ENCODE measurements at regions not wholly inside any gene's neighbourhood (a gene's known extent, or its start where the extent isn't known, plus 50 kb on each side); places are given as distances from the start of the nearest gene placed in this dataset.
"Not testable (repeated sequence)": the region's sequence is repeated elsewhere in the genome, so short reads cannot be mapped to it uniquely, and the experiment has no call there.

GRCh38 chr2:78127424-78127823 is 605.2 kb upstream of the LRRTM4 start:
- in situ Hi-C loops (cut with HindIII; ENCODE audit: low sequenced_read_pairs), result no loop called here

GRCh38 chr2:78132391-78133370 is 610.5 kb upstream of the LRRTM4 start:
- in situ Hi-C loops (cut with HindIII; ENCODE audit: low sequenced_read_pairs), result no loop called here

- in situ Hi-C loops (cut with HindIII; ENCODE audit: low sequenced_read_pairs), result no loop called here
Measured at GRCh38 chr2:78145395-78145996, 623.3 kb upstream of the LRRTM4 start.

- in situ Hi-C loops (cut with HindIII; ENCODE audit: low sequenced_read_pairs), result no loop called here
Measured at GRCh38 chr2:78145997-78146722, 624.0 kb upstream of the LRRTM4 start.

DNA sequence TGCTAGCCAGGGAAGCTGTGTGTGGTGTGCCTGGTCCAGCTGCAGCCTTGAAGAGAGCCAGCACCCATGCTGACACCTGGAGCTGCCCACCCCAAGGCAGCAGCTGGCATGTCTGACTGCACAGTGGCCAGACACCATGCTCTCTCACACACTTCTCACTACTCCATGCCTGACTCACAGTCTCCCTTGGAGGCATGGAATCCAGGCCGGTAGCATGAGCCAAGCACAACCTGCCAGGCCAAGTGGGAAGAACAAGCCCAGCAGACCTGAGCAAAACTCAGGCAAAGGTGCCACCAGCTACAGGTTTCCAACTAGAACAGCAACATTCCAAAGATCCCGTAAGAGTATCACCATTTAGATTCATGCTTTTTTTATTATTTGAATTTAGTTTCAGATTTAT is 625.3 kb upstream of the LRRTM4 start:
- in situ Hi-C loops (cut with HindIII; ENCODE audit: low sequenced_read_pairs), result no loop called here

DNA sequence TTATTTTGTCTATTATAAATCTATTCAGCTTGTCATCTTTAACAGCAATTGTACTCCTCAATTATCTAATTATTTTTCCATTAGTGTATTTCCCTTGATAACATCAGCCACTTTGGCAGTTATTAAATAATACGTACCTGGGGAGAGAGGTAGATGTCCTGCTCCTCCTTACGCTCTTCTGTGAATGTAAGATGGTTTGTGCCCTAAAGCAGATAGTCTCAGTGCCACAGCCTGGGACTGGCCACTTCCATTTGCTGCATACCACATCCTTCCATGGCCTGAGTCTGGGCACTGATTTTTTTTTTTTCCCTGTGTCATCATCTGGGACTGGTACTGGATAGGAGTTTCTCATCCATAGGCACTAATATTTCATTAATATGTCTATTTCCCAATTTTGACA is 632.4 kb upstream of the LRRTM4 start:
- in situ Hi-C loops (cut with HindIII; ENCODE audit: low sequenced_read_pairs), result no loop called here

DNA sequence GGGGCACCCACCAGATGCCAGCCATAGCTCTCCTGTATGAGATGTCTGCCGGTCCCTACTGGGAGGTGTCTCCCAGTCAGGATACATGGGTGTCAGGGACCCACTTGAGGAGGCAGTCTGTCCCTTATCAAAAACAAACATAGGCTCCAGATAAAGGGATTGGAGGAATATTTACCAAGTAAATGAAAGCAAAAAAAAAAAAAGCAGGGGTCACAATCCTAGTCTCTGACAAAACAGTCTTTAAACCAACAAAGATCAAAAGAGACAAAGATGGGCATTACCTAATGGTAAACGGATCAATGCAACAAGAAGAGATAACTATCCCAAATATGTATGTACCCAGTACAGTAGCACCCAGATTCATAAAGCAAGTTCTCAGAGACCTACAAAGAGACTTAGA is 640.0 kb upstream of the LRRTM4 start:
- in situ Hi-C loops (cut with HindIII; ENCODE audit: low sequenced_read_pairs), result no loop called here

- in situ Hi-C loops (cut with HindIII; ENCODE audit: low sequenced_read_pairs), result not testable (repeated sequence)
Measured at GRCh38 chr2:78172157-78172556, 650.0 kb upstream of the LRRTM4 start.

GRCh38 chr2:78175645-78176044 is 653.5 kb upstream of the LRRTM4 start:
- in situ Hi-C loops (cut with HindIII; ENCODE audit: low sequenced_read_pairs), result no loop called here

DNA sequence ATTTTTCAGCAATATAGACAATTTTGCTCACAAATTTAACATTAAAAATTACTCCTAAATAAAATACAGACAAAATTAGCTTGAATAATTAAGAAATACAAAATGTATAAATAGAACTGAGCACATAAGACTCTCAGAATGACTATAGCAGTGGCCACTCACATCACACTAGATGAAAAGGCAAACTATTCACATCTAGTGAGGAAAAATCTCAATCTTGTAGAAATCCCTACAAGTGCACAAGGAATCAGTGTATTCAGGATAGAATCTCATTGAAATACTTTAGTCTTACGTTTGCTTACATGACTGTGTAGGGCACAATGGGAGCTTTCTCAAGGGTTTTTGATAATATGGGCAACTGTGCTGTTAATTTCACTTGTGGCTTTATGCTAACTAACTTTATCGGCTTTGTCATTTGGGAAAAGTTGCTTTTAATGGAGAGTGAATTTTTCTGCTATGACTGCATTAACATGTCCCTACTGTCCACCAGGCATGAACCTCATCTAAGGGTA is 678.9 kb upstream of the LRRTM4 start:
- in situ Hi-C loops (cut with HindIII; ENCODE audit: low sequenced_read_pairs), result no loop called here

DNA sequence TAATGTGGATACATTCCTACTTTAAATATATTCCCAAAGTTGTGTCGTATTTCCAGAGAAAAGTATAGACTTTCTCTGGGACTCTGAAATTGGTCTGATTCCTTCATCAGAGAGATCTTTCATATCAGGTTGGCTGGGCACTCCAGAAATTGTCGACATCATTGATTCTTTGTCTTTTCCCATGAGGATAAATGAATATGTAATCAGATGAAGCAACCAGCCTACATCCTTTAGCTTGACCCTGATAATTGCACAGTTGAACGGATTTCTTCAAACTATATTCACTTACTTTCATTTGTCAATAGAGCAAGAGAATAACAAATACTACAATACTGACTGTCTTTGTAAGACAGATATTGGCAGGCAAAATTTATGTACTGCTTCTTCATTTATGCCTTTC is 680.2 kb upstream of the LRRTM4 start:
- in situ Hi-C loops (cut with HindIII; ENCODE audit: low sequenced_read_pairs), result no loop called here

GRCh38 chr2:78202986-78203670 is 681.0 kb upstream of the LRRTM4 start:
- in situ Hi-C loops (cut with HindIII; ENCODE audit: low sequenced_read_pairs), result no loop called here

DNA sequence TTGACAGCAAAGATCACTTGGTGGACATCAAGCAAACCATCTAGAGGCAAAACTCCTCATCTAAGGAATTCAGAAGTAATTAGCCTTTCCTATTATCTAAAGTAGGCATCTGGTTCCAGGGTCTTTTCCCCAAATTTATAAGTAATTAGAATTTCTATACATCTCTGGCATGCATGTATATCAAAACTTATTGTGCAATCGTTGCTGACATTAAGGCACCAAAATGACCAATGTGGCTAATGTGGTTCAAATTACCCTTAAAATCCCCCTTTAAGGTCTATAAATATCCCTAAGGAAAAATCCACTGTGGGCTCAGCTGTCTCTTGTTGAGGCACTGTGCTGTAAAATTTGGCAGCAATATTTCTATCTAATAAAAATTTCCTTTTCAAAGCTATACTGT is 695.9 kb upstream of the LRRTM4 start:
- in situ Hi-C loops (cut with HindIII; ENCODE audit: low sequenced_read_pairs), result no loop called here

- in situ Hi-C loops (cut with HindIII; ENCODE audit: low sequenced_read_pairs), result no loop called here
Measured at GRCh38 chr2:78237704-78238103, 715.5 kb upstream of the LRRTM4 start.

DNA sequence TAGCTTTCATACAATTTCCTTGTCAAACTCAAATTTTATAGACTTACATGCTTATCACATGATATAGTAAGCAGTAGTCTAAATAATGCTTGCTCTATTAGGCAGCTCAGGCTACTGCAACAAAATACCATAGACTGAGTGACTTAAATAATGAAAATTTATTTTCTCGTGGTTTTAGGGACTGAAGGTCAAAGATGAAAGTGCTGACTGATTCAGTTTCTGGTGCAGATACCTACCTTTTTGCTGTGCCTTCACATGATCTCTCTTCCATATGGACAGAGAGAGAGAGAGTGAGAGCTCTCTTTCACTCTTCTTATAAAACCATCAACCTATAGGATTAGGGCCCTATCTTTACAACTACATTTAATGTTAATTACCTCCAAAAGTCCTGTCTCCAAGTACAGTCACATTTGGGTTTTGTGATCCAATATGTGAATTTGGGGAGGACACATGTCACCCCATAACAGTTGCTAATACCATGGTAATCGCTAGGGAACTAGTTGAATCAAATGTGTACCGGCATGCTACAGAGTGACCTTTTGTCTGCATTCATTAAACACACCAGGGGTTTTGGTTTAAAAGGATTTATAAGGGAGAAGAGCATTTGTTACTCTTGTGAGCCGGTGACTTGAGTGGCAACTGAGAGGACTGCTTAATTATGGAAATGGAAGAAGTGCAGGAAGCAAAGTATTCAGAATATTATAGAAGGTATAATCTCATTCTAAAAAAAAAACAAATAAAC is 723.4 kb upstream of the LRRTM4 start:
- in situ Hi-C loops (cut with HindIII; ENCODE audit: low sequenced_read_pairs), result no loop called here

GRCh38 chr2:78251708-78252107 is 729.5 kb upstream of the LRRTM4 start:
- in situ Hi-C loops (cut with HindIII; ENCODE audit: low sequenced_read_pairs), result no loop called here

DNA sequence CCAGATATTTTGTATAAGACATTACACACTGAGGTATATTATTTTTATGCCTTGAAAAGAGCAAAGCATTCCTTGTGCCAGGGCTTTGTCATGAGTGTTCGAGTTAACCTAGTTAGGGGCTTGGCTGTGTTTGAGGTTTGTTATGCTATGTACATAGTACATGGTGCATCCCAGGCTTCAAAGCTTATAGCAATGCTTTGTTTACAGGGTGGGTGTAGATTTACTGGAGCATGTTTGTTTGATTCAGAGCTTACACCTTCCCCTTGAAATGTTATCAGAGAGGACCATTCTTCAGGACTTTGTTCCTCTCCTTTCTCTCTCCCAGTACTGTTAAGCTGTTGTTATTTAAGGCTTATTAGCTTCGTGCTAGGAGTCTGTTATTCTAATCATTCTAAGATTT is 738.7 kb upstream of the LRRTM4 start:
- in situ Hi-C loops (cut with HindIII; ENCODE audit: low sequenced_read_pairs), result no loop called here

GRCh38 chr2:78261454-78261853 is 739.3 kb upstream of the LRRTM4 start:
- in situ Hi-C loops (cut with HindIII; ENCODE audit: low sequenced_read_pairs), result no loop called here

- in situ Hi-C loops (cut with HindIII; ENCODE audit: low sequenced_read_pairs), result not testable (repeated sequence)
Measured at GRCh38 chr2:78262089-78262488, 739.9 kb upstream of the LRRTM4 start.

- in situ Hi-C loops (cut with HindIII; ENCODE audit: low sequenced_read_pairs), result no loop called here
Measured at GRCh38 chr2:78262713-78263375, 740.7 kb upstream of the LRRTM4 start.
